Liver (tissue), 7 donors: ENCODE measurements at regions not wholly inside any gene's neighbourhood (a gene's known extent, or its start where the extent isn't known, plus 50 kb on each side); places are given as distances from the start of the nearest gene placed in this dataset.
A peak's percentile ranks its signal among the peaks of the same experiment; 100 is the strongest.

Source experiments
- DNase-seq: peaks from one replicate; pipeline ENCODE4 v3.0.0-alpha.2; 2017; ENCODE audit warnings: low spot score
- H3K27ac ChIP-seq, 2 donors: one replicate each; pipeline ENCODE4 v1.7.0; 2013; ENCODE audit warnings: inconsistent platforms in 2 of 2, low read length in 2 of 2, control low read depth in 1 of 2, low read depth in 1 of 2, mild to moderate bottlenecking in 1 of 2
- H3K27me3 ChIP-seq, 4 donors: one replicate each; pipeline versions ENCODE4 v1.6.1 to v1.7.0; 2013; ENCODE audit warnings: low read length in 3 of 4, inconsistent platforms in 1 of 4, mild to moderate bottlenecking in 1 of 4, moderate library complexity in 1 of 4; ENCODE audit not compliant: control insufficient read depth in 4 of 4, insufficient read depth in 4 of 4
- H3K36me3 ChIP-seq, 4 donors: one replicate each; pipeline versions ENCODE4 v1.6.1 to v1.7.0; 2013; ENCODE audit warnings: low read length in 3 of 4, mild to moderate bottlenecking in 3 of 4, low read depth in 1 of 4, moderate library complexity in 1 of 4; ENCODE audit not compliant: control insufficient read depth in 4 of 4, insufficient read depth in 3 of 4
- H3K4me1 ChIP-seq, 4 donors: one replicate each; pipeline versions ENCODE4 v1.6.1 to v1.7.0; 2013; ENCODE audit warnings: low read length in 3 of 4, mild to moderate bottlenecking in 3 of 4, moderate library complexity in 1 of 4; ENCODE audit not compliant: control insufficient read depth in 4 of 4, insufficient read depth in 4 of 4
- H3K4me3 ChIP-seq, 3 donors: one replicate each; pipeline versions ENCODE4 v1.6.1 to v1.7.0; 2013; ENCODE audit warnings: low read length in 3 of 3, control low read depth in 1 of 3, low read depth in 1 of 3, mild to moderate bottlenecking in 1 of 3
- H3K9ac ChIP-seq, 2 donors: one replicate each; pipeline ENCODE4 v1.7.0; 2013; ENCODE audit warnings: low read length in 2 of 2, mild to moderate bottlenecking in 2 of 2, moderate library complexity in 2 of 2, control low read depth in 1 of 2, low read depth in 1 of 2
- H3K9me3 ChIP-seq, 4 donors: one replicate each; pipeline versions ENCODE4 v1.6.1 to v1.7.0; 2013; ENCODE audit warnings: low read length in 3 of 4; ENCODE audit not compliant: control insufficient read depth in 4 of 4
- ATF3 ChIP-seq: IDR thresholded peaks from 2 replicates; pipeline ENCODE4 v1.6.1; 2016; ENCODE audit warnings: antibody characterized with exemption
- EGR1 ChIP-seq, 2 donors: IDR thresholded peaks; 2 replicates each; pipeline ENCODE4 v1.6.1; 2016 to 2018; ENCODE audit warnings: antibody characterized with exemption in 2 of 2, low read depth in 2 of 2
- FOXA1 ChIP-seq: IDR thresholded peaks from 2 replicates; pipeline ENCODE4 v1.6.1; 2016; ENCODE audit warnings: antibody characterized with exemption
- GABPA ChIP-seq, 2 donors: IDR thresholded peaks in 1 of 2; conservative IDR thresholded peaks in 1 of 2; 2 replicates each; pipeline ENCODE4 v1.6.1; 2016; ENCODE audit warnings: antibody characterized with exemption in 2 of 2, mild to moderate bottlenecking in 1 of 2, moderate library complexity in 1 of 2
- HNF4A ChIP-seq, 2 donors: conservative IDR thresholded peaks; 2 replicates each; pipeline ENCODE4 v1.6.1; 2016; ENCODE audit warnings: antibody characterized with exemption in 2 of 2, mild to moderate bottlenecking in 2 of 2
- HNF4G ChIP-seq: IDR thresholded peaks from 2 replicates; pipeline ENCODE4 v1.6.1; 2016; ENCODE audit warnings: antibody characterized with exemption
- JUND ChIP-seq, 2 donors: IDR thresholded peaks; 2 replicates each; pipeline ENCODE4 v1.6.1; 2016; ENCODE audit warnings: antibody characterized with exemption in 2 of 2
- MAX ChIP-seq: IDR thresholded peaks from 2 replicates; pipeline ENCODE4 v1.6.1; 2016; ENCODE audit warnings: antibody characterized with exemption
- NR2F2 ChIP-seq: IDR thresholded peaks from 2 replicates; pipeline ENCODE4 v1.6.1; 2016; ENCODE audit warnings: antibody characterized with exemption
- REST ChIP-seq: IDR thresholded peaks from 2 replicates; pipeline ENCODE4 v1.6.1; 2016; ENCODE audit warnings: antibody characterized with exemption, mild to moderate bottlenecking
- RXRA ChIP-seq, 2 donors: IDR thresholded peaks; 2 replicates each; pipeline ENCODE4 v1.6.1; 2017 to 2018; ENCODE audit warnings: antibody characterized with exemption in 2 of 2, mild to moderate bottlenecking in 1 of 2
- SP1 ChIP-seq: IDR thresholded peaks from 2 replicates; pipeline ENCODE4 v1.6.1; 2018; ENCODE audit warnings: antibody characterized with exemption, mild to moderate bottlenecking
- TAF1 ChIP-seq: conservative IDR thresholded peaks from 2 replicates; pipeline ENCODE4 v1.6.1; 2016; ENCODE audit warnings: antibody characterized with exemption, mild to moderate bottlenecking
- WGBS: extraction: QIAGEN DNeasy Blood & Tissue Kit; methylation state at CpG from one replicate; pipeline ENCODE4 v1.1.7; 2013; 5-methylcytosine and 5-hydroxymethylcytosine counted together
- donor health status: healthy.
- donor health status: healthy.
- donor health status: healthy.
- donor health status: healthy.

GRCh38 chr3:72606005-72606800, 242.0 kb downstream of the SHQ1 start:
- H3K27me3 ChIP-seq, result no peaks in the 10 kb centered on the region
- no peaks in the 10 kb centered on the region for H3K9me3 ChIP-seq
- H3K4me3 ChIP-seq, result no peak overlapping the region
- H3K36me3 ChIP-seq, result no peaks in the 10 kb centered on the region
- H3K9ac ChIP-seq, result no peak overlapping the region
- H3K4me1 ChIP-seq, result no peaks in the 10 kb centered on the region
- peak; percentile 71 for DNase-seq
- 67% methylated on average over 6 of the region's 6 CpGs for WGBS
- TF ChIP-seq NR2F2 (no peak), RXRA (IDR thresholded peaks at IDR 0.05) (no peak), HNF4G (no peak), SP1 (no peak), EGR1 (IDR thresholded peaks at IDR 0.05; ENCODE audit: low read depth in 2 of 2) (no peak), MAX (no peak)
- no peak overlapping the region for H3K27ac ChIP-seq

GRCh38 chr3:72604328-72604727, 243.9 kb downstream of the SHQ1 start:
- no peaks in the 10 kb centered on the region for H3K9me3 ChIP-seq
- 83% methylated on average over 3 of the region's 3 CpGs for WGBS
- no peaks in the 10 kb centered on the region for H3K4me1 ChIP-seq
- no peaks in the 10 kb centered on the region for H3K27me3 ChIP-seq
- H3K36me3 ChIP-seq, result no peaks in the 10 kb centered on the region
- H3K9ac ChIP-seq, result no peak overlapping the region
- H3K27ac ChIP-seq, result no peak overlapping the region
- no peak for TF ChIP-seq SP1
- no peak for TF ChIP-seq HNF4A (conservative IDR thresholded peaks at IDR 0.05)
- no peak for TF ChIP-seq ATF3
- no peak for TF ChIP-seq GABPA (IDR thresholded peaks at IDR 0.05 in 1 of 2, conservative IDR thresholded peaks at IDR 0.05 in 1 of 2)
- no peak for TF ChIP-seq FOXA1
- TF ChIP-seq REST, result no peak
- no peak for TF ChIP-seq JUND (IDR thresholded peaks at IDR 0.05)
- no peak for TF ChIP-seq EGR1 (IDR thresholded peaks at IDR 0.05; ENCODE audit: low read depth in 2 of 2)
- no peak for TF ChIP-seq TAF1
- H3K4me3 ChIP-seq, result no peak overlapping the region
- no peak for DNase-seq

GRCh38 chr3:72601983-72602750, 246.1 kb downstream of the SHQ1 start:
- H3K27ac ChIP-seq, result no peak overlapping the region
- DNase-seq, result no peak
- H3K4me3 ChIP-seq, result no peak overlapping the region
- no peak overlapping the region for H3K9ac ChIP-seq
- no peaks in the 10 kb centered on the region for H3K4me1 ChIP-seq
- 85% methylated on average over 4 of the region's 4 CpGs for whole genome bisulfite sequencing
- H3K27me3 ChIP-seq, result no peaks in the 10 kb centered on the region
- no peaks in the 10 kb centered on the region for H3K36me3 ChIP-seq
- H3K9me3 ChIP-seq, result no peaks in the 10 kb centered on the region
- TF ChIP-seq ATF3 (no peak), NR2F2 (no peak), HNF4G (no peak), JUND (IDR thresholded peaks at IDR 0.05) (no peak)
